ENCODE measurements at regions not wholly inside any gene's neighbourhood (a gene's known extent, or its start where the extent isn't known, plus 50 kb on each side); places are given as distances from the start of the nearest gene placed in this dataset.

GRCh38 chr10:29925771-29926692, 133.4 kb downstream of the JCAD start (continued):
- no peak for TF ChIP-seq CTCF (IDR thresholded peaks at IDR 0.05; ENCODE audit: low read depth, low read length, missing input control)

DNA sequence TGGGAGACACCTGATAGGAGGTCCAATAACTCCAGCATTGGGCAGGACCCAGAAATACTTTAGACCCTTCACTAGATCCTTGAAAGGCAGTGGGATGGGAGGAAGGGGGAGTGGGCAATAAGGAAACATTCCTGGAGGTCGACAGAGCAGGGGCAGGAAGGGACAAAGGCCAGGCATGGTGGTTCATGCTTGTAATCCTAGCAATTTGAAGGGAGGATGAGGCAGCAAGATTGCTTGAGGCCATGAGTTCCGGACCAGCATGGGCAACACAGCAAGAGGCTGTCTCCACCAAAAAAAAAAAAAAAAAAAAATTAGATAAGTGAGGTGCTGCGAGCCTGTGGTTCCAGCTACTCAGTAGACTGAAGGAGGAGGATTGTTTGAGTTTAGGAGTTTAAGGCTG, 134.9 kb downstream of the JCAD start:
- 95% methylated on average over 3 of the region's 3 CpGs for WGBS
- H3K4me1 ChIP-seq (ENCODE audit: control insufficient read depth in 4 of 4, insufficient read depth in 4 of 4, low read length in 3 of 4) = peaks cover 0 to 17% (median 3%) of the 10 kb centered on the region in 4 donors
- H3K27ac ChIP-seq (ENCODE audit: low read depth in 1 of 2, low read length in 2 of 2) = no peak overlapping the region
- H3K9ac ChIP-seq (ENCODE audit: low read depth in 1 of 2, low read length in 2 of 2) = no peak overlapping the region
- no peaks in the 10 kb centered on the region for H3K27me3 ChIP-seq (ENCODE audit: control insufficient read depth in 4 of 4, insufficient read depth in 4 of 4, low read length in 3 of 4)
- H3K4me3 ChIP-seq (ENCODE audit: low read depth in 1 of 3, low read length in 3 of 3) = no peak overlapping the region
- no peak for DNase-seq (ENCODE audit: low spot score)
- no peaks in the 10 kb centered on the region for H3K36me3 ChIP-seq (ENCODE audit: control insufficient read depth in 4 of 4, insufficient read depth in 3 of 4, low read depth in 1 of 4, low read length in 3 of 4)
- TF ChIP-seq NR2F2 (IDR thresholded peaks at IDR 0.05) (no peak), HNF4A (conservative IDR thresholded peaks at IDR 0.05) (no peak), RAD21 (IDR thresholded peaks at IDR 0.05) (no peak), ATF3 (IDR thresholded peaks at IDR 0.05) (no peak), CTCF (IDR thresholded peaks at IDR 0.05; ENCODE audit: low read depth, low read length, missing input control) (no peak), EGR1 (IDR thresholded peaks at IDR 0.05; ENCODE audit: low read depth in 2 of 2) (no peak), GABPA (IDR thresholded peaks at IDR 0.05 in 1 of 2, conservative IDR thresholded peaks at IDR 0.05 in 1 of 2) (no peak)
- TF ChIP-seq, protein P1, sequence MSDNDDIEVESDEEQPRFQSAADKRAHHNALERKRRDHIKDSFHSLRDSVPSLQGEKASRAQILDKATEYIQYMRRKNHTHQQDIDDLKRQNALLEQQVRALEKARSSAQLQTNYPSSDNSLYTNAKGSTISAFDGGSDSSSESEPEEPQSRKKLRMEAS (IDR thresholded peaks at IDR 0.05) = no peak
- H3K9me3 ChIP-seq (ENCODE audit: control insufficient read depth in 4 of 4, low read length in 3 of 4) = no peaks in the 10 kb centered on the region

- WGBS = 93% methylated on average over 7 of the region's 7 CpGs
- no peak for DNase-seq (ENCODE audit: low spot score)
- Histone ChIP-seq H3K4me1 (ENCODE audit: control insufficient read depth in 4 of 4, insufficient read depth in 4 of 4, low read length in 3 of 4) (peaks cover 0 to 17% (median 3%) of the 10 kb centered on the region in 4 donors), H3K27me3 (ENCODE audit: control insufficient read depth in 4 of 4, insufficient read depth in 4 of 4, low read length in 3 of 4) (no peaks in the 10 kb centered on the region), H3K9ac (ENCODE audit: low read depth in 1 of 2, low read length in 2 of 2) (no peak overlapping the region), H3K36me3 (ENCODE audit: control insufficient read depth in 4 of 4, insufficient read depth in 3 of 4, low read depth in 1 of 4, low read length in 3 of 4) (no peaks in the 10 kb centered on the region), H3K9me3 (ENCODE audit: control insufficient read depth in 4 of 4, low read length in 3 of 4) (no peaks in the 10 kb centered on the region), H3K27ac (ENCODE audit: low read depth in 1 of 2, low read length in 2 of 2) (no peak overlapping the region), H3K4me3 (ENCODE audit: low read depth in 1 of 3, low read length in 3 of 3) (no peak overlapping the region)
- no peak for TF ChIP-seq CTCF (IDR thresholded peaks at IDR 0.05; ENCODE audit: low read depth, low read length, missing input control)
- TF ChIP-seq RXRA (IDR thresholded peaks at IDR 0.05) = no peak
- no peak for TF ChIP-seq SP1 (IDR thresholded peaks at IDR 0.05)
Measured at GRCh38 chr10:29923416-29923965, 135.9 kb downstream of the JCAD start.
